ENCODE measurements at regions not wholly inside any gene's neighbourhood (a gene's known extent, or its start where the extent isn't known, plus 50 kb on each side); places are given as distances from the start of the nearest gene placed in this dataset.

- no peak overlapping the region for H3K27ac ChIP-seq
- TF ChIP-seq, protein P1, sequence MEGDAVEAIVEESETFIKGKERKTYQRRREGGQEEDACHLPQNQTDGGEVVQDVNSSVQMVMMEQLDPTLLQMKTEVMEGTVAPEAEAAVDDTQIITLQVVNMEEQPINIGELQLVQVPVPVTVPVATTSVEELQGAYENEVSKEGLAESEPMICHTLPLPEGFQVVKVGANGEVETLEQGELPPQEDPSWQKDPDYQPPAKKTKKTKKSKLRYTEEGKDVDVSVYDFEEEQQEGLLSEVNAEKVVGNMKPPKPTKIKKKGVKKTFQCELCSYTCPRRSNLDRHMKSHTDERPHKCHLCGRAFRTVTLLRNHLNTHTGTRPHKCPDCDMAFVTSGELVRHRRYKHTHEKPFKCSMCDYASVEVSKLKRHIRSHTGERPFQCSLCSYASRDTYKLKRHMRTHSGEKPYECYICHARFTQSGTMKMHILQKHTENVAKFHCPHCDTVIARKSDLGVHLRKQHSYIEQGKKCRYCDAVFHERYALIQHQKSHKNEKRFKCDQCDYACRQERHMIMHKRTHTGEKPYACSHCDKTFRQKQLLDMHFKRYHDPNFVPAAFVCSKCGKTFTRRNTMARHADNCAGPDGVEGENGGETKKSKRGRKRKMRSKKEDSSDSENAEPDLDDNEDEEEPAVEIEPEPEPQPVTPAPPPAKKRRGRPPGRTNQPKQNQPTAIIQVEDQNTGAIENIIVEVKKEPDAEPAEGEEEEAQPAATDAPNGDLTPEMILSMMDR (IDR thresholded peaks at IDR 0.05) = no peak
- DNase-seq = no peak
- no peaks in the 10 kb centered on the region for H3K4me1 ChIP-seq
- no peaks in the 10 kb centered on the region for H3K27me3 ChIP-seq
- no peak overlapping the region for H3K4me3 ChIP-seq
- intact Hi-C loops (cut with DNase I; ENCODE audit: low total_unique reads) = no loop called here
- H3K9me3 ChIP-seq = no peaks in the 10 kb centered on the region
- no peaks in the 10 kb centered on the region for H3K36me3 ChIP-seq
Measured at GRCh38 chr2:11903085-11903606, 156.7 kb downstream of the LPIN1 start.

DNA sequence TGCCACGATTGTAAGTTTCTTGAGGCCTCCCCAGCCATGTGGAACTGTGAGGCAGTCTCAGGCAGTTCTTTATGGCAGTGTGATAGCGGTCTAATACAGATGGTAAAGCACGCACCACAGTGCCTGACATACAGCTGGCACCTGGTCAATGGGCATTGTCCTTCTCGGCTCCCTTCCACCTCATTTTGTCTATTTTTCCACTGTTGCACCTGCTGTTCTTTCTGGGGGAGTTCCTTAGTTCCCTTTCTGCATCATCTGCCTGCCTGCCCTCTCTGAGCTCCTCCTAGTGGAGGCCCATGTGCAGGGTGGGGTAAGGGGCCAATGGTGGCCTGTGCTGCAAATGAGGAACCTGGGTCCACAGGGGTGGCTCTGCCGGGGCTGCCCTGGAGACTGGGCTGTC lies 157.6 kb downstream of the LPIN1 start:
- DNase-seq = no peak

GRCh38 chr2:11904941-11905340 lies 158.5 kb downstream of the LPIN1 start:
- Histone ChIP-seq H3K27me3 (no peaks in the 10 kb centered on the region), H3K4me3 (no peak overlapping the region), H3K9me3 (no peaks in the 10 kb centered on the region), H3K27ac (no peak overlapping the region), H3K36me3 (no peaks in the 10 kb centered on the region), H3K4me1 (no peaks in the 10 kb centered on the region)
- TF ChIP-seq, protein P1 (IDR thresholded peaks at IDR 0.05) = no peak
- intact Hi-C loops (cut with DNase I; ENCODE audit: low total_unique reads) = no loop called here
- DNase-seq = no peak

More for the DNA sequence above, 157.6 kb downstream of the LPIN1 start:
- Histone ChIP-seq H3K9me3 (no peaks in the 10 kb centered on the region), H3K27ac (no peak overlapping the region), H3K36me3 (no peaks in the 10 kb centered on the region), H3K4me3 (no peak overlapping the region), H3K4me1 (no peaks in the 10 kb centered on the region), H3K27me3 (no peaks in the 10 kb centered on the region)
- intact Hi-C loops (cut with DNase I; ENCODE audit: low total_unique reads) = no loop called here
- TF ChIP-seq, protein P1 (IDR thresholded peaks at IDR 0.05) = no peak

DNA sequence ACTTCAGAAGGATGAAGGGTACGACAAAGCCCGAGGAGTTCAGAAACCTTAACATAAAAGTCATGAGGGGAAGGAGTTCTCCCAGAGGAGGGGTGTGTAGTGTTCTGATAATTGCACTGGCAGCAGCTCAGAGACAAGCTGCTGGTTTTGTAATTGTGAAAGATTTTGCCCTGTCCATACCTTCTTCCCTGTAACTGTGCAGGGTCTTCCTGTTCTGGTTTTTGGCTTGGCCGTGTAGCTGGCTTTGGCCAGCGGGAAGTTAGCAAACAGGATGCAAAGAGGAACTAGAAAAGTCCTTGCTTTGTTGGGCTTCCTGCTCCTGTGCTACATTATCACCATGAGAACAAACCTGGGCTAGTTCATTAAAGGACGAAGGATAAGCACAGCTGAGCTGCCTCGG lies 160.8 kb downstream of the LPIN1 start:
- no peak overlapping the region for H3K4me3 ChIP-seq
- no peaks in the 10 kb centered on the region for H3K36me3 ChIP-seq
- no peaks in the 10 kb centered on the region for H3K9me3 ChIP-seq
- no peak for DNase-seq
- H3K27me3 ChIP-seq = no peaks in the 10 kb centered on the region
- H3K4me1 ChIP-seq = no peaks in the 10 kb centered on the region
- intact Hi-C loops (cut with DNase I; ENCODE audit: low total_unique reads) = no loop called here
- H3K27ac ChIP-seq = no peak overlapping the region
- TF ChIP-seq, protein P1 (IDR thresholded peaks at IDR 0.05) = no peak

- Histone ChIP-seq H3K9me3 (no peaks in the 10 kb centered on the region), H3K36me3 (no peaks in the 10 kb centered on the region), H3K27me3 (no peaks in the 10 kb centered on the region), H3K4me1 (no peaks in the 10 kb centered on the region), H3K27ac (no peak overlapping the region), H3K4me3 (no peak overlapping the region)
- TF ChIP-seq, protein P1 (IDR thresholded peaks at IDR 0.05) = no peak
- DNase-seq = no peak
- intact Hi-C loops (cut with DNase I; ENCODE audit: low total_unique reads) = no loop called here
Measured at GRCh38 chr2:11910971-11911370, 164.5 kb downstream of the LPIN1 start.

DNA sequence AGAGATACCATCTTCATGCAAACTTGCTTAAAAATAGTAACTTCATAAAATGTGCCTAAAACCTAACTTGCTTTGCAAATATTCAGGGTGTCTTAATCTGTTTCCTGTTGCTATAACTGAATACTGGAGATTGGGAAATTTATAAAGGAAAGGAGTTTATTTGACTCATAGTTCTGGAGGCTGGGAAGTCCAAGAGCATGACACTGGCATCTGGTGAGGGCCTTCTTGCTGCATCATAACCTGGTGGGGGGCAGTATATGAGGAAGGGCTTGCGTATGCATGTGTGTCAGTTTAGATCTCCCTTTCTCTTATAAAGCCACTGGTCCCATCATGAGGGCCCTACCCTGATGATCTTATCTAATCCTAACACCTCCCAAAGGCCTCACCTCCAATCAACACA lies 166.5 kb downstream of the LPIN1 start:
- no peaks in the 10 kb centered on the region for H3K27me3 ChIP-seq
- DNase-seq = no peak
- H3K4me3 ChIP-seq = no peak overlapping the region
- no peak overlapping the region for H3K27ac ChIP-seq
- no peaks in the 10 kb centered on the region for H3K4me1 ChIP-seq
- TF ChIP-seq, protein P1 (IDR thresholded peaks at IDR 0.05) = no peak
- intact Hi-C loops (cut with DNase I; ENCODE audit: low total_unique reads) = no loop called here
- H3K36me3 ChIP-seq = no peaks in the 10 kb centered on the region
- H3K9me3 ChIP-seq = no peaks in the 10 kb centered on the region

Measured in tibial artery (tissue), 4 donors.